NCI-H526 (cell line): ENCODE measurements at regions not wholly inside any gene's neighbourhood (a gene's known extent, or its start where the extent isn't known, plus 50 kb on each side); places are given as distances from the start of the nearest gene placed in this dataset.

Experiments
- DNase-seq, 2 experiments: peaks; one replicate each; lab custom pipeline; 2025; lab: John Stamatoyannopoulos, UW

DNA sequence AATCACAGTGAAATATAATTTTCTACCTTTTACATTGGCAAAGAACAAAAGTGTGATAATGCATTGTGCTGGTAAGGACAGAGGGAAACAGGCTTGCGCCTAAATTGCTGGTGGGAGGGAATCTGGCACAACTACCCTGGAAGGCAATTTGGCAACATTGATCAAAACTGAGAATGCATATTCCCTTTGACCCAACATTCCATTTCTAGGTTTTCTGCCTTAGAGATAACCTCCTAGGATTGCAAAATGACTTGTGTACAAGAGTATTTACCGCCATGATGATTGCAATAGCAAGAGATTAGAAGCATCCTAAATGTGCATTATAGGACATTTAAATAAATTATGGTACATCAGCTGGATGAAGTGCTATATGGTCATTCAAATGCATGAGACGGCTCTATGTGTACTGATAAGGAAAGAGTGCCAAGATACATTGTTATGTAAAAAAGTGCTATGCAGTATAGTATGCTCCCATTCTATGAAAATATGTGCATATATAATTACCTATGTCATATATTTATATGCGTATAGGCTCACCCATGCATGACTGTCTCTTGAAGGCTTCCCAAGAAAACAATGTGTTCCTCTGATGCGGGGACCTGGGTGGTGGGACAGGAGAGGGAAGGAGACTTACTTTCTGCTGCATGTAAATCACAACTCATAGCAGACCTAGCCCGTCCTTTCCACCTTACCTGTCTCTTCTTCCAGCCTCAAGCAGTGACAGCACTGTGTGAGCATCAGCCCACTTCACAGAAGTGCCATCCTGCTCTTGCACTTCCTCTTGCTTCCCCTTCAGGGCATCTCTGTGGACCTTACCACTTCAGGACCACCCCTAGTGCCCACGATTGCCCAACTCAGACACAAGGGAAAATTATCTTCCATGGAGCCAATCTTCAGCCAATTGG lies 249.9 kb upstream of the TLE3 start:
- peak in 1 of 2 experiments; percentile 43 for DNase-seq

DNA sequence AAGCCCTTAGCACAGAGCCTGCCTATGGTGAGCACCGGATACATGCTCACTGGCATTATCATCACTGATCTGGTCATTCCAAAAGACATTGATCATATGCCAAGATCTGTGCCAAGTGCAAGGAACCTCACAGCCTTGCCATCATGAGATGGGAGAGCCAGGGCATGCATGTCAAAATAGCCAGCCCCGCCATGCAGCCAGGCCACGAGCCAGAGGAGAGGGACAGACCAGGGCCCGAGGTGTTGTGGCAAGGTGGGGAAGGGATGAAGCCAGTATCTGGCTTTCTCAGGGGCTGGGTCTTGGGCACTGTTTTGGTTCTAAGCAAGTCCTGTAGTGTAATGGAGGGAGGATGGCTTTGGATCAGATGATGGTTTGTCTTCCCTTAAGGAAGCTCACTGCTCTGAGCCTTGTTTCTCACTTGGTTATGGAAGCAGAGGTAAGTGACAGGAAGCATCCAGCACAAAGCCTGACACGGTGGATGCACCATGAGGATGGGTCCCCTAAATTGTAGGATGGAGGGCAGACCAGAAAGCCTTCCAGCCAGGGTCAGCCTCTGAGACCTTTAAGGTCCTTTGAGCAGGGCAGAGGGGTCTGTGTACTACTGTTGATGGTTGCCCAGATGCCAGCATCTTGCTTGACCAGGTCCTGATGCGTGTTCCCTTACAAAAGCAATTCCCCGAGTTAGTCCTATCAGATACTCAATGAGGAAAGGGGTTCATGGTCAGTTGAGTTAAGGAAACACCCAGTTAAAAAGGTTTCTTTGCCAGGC lies 247.7 kb upstream of the TLE3 start:
- no peak for DNase-seq

DNA sequence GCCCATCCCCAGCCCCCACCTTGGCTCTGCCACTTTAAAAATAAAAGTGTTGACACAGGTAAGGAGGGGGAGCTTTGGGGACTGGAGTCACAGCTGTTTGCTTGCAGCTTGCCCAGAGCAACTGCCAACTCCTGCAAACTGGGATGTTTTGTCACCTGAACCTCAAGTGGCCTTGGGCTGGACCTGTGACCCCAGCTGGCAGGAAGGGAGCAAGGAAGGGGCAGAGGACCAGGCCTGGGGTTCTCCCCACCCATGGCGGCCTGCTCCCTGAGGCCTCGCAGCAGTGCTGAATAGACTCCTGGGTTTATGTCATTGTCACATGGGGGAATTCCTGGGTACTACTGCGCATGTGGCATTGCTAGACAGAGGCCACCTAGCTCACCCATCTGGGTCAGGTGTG lies 246.9 kb upstream of the TLE3 start:
- peak in 1 of 2 experiments; percentile 70 for DNase-seq

DNA sequence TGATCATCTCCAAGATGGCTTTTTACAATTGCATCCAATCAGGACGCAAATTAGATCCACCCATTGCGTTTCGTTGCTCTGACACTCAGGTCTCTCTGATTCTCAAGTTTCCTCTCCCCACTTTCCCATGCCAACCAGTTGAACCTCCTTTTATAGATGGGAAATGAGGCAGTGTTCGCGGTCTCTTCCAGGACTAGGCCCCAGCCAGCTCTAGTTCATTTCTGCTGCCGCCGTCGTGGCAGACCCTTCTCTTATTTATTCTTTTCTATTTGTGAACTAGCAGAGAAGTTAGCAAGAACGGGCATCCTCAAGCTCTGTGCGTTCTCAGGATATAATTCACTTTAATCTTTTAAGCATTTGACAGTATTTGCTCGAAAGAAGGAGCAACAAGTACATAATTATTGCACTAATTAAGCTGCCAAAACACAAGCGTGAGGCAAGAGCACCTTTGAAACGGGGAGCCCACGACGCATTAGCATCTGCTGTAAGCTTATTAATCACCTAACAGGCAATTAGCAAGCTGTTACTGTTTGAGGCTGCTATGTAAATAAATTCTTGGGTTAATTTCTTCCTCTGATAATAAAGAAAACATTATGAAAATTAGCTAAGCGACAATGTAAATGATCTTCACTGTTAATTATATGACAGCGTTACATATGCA lies 246.4 kb upstream of the TLE3 start:
- DNase-seq, result peak in 1 of 2 experiments; percentile 30

DNA sequence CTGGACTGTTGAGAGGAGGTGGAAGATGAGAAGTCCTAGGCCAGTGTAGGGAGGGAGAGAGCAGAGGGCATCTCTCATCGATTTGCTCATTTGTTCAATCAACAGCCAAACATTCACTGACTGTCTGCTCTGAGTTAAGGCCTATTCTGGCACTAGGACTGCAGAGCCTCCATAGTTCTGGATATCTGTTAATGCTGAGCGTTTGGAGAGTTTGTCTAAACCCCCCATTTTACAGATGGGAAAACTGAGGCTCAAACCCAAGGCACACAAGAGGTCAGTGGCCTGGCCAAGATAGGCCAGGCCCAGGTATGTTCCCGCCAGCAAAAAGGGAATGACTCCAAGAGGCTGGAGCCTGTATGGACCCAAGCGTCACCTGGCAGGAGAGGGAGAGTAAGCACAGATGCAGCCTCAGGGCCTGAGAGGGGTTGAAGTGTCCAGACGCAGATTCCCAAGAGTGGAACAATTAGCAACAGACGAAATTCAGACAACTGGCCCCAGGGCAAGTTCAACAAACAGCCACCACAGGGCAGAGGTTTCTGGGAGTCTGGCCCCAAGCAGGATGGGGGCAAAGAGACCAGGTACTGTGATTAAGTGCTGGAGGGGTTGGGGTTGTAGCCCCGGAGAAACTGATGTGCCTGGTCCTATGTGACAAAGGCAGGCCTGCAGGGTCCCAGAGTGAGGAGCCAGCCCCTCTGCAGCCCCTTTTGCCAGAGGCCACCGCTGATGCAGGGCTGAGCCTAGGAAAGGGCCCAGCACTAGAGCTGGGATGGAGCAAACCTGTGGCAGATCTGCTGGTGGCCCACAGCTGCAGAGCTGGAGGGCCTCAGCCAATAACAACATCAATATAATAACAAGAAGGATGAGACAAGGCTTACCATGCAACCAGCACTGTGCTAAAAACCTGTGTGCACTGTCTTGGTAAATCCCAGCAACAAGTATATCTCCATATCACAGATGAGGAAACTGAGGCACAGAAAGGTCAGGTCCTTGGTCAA lies 245.1 kb upstream of the TLE3 start:
- DNase-seq, result no peak

DNA sequence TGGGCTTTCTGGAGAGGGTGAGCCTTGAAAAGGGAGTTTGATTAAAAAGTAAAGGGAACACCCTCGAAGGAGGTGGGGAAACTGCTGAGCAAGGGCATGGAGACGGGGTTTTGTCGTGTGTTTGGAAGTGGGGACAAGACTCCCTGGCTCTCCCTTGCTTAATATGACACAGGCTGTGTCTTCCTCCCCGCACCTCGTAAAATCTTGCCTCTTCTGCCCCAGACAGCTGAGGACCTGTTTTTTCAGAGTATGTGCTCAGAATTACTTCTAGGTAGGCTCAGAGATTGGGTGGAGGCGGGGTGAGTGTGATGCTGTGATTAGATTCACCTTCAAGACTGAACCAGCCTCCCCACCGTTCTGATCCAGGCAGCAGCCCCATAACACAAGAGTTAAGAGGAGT lies 244.4 kb upstream of the TLE3 start:
- no peak for DNase-seq

DNA sequence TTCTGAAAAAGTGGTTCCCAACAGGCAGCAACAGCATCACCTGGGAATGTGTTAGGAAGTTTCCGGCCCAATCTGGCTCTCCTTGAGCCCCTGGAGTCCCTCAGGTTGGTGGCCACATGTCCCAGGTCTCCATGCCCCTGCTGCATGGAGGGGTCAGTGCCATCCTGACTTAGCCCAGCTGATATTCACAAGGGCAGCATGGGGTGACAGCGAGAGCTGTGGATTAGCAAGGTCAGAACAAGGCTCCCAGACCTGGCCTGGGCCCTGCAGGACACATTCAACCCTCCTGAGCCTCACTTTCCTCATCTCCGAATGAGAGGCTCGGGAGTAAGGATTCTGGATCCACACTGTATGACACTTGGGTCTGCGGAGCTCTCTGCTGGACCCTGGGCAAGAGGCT lies 243.8 kb upstream of the TLE3 start:
- DNase-seq, result no peak

DNA sequence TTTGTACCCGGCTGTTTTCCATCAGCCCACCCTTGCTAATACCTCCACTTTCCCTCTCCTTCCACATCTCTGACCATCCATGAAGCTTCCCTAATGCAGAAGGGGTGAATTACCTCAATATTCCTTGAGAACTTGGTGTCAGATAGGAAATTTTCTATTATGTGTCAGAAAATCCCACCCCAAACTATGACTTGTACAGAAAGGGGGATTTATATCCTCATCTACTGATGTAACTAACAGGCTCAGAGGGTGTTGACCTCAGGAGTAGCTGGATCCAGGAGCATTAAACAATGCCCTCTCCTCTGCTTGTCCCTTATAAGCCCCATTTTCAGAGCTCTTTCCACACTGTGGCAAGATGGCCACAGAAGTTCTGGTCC lies 242.8 kb upstream of the TLE3 start:
- DNase-seq, result no peak

DNA sequence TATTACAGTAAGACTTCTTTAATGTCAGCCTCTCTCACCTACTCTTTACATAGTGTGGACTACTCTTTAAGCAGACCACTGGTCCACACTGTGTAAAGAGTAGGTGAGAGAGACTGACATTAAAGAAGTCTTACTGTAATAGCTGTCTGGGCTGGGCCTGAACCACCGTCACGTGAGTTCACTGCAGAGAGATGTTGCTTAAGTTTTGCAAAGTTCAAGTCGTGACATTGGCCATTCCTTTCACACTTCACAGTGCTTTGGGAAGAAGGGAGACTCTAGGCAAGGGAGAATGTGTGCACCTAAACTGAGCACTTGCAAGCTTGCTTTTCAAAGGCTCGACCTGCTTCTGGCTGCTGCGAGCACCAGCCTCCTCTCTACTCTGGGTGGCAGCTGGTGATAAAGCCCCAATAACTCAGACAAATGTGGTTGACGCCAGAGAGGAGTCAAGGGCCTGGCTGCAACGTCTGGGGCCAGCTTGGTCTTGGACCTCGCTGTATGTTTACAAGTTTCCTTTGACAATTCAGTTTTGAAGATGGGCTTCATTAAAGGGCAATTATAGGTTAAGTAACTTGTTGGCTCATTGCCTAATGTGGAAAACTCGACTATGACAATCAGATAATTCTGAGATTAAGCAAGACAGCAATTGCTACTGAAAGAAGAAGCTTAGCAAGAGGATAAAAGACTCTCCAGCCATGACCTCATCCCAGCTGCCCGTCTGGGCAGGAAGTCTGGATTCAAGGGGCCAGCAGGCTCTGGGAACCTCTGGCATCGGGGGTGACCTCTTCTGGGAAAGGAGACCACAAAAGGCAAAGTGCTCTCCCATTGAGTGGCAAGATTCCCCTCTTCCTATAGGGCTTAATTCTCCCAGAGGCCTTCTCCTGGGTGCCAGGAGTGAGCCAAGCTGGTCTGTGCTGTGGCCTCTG lies 242.1 kb upstream of the TLE3 start:
- no peak for DNase-seq

DNA sequence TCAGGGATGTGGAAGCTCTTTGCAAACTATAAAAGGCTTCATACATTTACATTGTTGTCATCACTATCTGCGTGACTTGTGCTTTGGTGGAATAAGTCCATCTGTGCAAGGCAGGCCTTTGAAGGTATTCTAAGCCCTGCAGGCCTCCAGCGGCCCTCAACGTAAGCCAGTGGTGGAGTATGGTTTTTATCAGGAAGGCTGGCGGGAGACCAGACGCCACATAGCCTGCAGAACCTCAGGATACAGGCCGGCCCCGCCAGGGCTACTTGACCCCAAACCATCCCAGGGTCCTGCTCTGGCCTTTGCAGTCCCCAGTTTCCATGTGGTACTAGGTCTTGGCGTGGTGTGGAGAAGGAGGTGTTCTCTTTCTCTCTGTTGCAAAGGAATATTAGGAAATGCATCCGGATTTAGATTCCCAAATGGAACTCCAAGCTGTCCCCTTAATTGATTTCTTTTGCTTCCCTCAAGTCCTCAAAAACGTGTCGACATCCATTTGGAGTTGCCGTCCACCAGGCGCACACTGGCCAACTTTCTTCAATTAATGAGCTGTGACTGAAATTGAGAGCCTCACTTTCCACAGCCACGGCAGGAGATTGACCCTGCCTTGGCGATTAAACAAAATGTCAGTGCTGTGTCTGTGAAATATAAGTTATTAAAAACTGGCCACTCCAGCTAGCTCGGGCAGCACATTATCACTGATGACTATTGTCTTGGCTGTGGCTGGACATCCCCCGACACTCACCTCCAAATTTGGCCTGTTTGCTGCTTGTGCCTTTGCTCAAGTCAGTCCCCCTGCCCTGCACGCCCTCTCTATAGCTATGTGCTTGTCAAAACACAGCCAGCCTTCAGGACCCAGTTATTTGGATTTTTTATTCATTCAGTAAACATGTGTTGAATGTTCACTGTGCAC lies 239.8 kb upstream of the TLE3 start:
- no peak for DNase-seq

DNA sequence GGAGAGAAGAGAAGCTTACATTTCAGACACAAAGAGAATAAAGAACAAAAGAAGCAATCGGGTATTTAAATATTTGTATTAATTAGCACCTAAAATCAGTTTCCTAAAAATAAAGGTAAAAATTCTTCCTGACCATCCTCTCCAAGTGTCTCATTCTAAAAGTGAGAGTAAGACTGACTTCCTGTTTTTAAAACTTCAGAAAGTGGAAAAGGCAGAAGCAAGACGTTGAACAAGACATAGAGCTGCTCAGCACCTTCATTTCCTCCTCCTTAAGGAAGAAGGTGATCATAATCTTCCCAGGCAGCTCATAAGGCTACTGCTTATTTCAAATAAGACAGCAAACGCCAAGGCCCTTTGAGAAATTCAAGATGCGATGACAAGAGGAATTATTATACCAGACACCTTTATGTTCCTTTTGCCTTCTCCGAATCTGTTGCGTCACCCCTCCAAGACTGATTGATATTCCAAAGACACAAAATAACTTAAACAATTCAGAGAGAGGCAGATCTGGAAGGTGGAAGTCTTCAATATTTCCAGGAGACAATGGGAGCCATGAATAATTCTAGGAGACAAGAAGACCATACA lies 238.8 kb upstream of the TLE3 start:
- no peak for DNase-seq

DNA sequence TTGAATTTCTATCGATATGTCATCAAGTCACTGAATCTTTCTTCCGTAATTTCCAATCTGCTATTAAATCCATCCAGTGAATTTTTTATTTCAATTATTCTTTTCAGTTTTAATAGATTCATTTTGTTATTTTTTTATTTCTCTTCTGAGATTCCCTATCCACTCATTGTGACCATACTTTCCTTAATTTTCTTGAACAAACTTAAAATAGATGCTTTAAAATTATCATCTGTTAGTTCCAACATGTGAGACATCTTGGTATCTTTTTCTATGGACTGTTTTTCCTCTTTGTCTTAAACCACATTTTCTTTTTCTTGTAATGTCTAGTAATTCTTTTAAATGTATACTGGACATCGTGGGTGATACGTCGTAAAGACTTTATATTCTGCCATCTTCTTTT lies 236.6 kb upstream of the TLE3 start:
- no peak for DNase-seq

DNA sequence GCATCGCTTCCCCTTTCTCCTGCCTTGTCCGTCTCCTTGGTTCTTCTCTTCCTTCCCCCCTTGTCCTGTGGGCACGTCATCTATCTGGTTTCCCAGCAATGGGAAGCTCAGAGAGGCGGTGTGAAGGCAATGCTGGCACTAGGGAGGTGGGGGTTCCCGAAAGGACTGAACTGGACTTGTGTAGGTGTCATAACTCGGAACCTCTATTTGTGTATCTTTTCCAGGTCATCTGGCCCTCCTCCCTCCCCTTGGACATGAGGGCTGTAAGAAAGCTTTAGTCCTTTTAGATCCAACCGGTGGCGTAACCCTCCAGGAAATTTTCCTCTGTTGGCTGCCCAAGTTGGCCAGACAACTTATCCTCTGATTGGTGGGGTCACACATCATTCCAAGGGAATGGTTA lies 231.5 kb upstream of the TLE3 start:
- DNase-seq, result no peak

DNA sequence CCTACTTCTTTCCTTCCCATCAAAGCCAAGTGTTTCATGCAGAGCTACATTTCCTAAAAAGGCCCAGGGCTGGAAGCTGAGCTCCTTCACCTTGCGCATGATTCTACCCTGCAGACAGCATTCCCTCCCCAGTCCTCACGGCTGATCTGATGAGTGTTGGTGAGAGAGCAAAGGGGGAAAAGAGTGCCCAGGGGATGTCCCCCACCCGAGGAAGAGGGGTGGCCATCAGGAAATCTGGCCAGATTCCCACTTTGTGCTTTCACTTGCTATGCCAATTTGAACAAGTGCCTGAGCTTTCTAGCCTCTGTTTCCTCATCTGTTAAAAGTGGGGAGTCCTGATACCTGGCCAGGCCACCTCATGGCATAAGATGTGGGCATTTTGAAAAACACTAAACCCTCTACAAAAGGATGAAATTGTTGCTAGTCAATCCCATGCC lies 231.0 kb upstream of the TLE3 start:
- DNase-seq, result no peak

DNA sequence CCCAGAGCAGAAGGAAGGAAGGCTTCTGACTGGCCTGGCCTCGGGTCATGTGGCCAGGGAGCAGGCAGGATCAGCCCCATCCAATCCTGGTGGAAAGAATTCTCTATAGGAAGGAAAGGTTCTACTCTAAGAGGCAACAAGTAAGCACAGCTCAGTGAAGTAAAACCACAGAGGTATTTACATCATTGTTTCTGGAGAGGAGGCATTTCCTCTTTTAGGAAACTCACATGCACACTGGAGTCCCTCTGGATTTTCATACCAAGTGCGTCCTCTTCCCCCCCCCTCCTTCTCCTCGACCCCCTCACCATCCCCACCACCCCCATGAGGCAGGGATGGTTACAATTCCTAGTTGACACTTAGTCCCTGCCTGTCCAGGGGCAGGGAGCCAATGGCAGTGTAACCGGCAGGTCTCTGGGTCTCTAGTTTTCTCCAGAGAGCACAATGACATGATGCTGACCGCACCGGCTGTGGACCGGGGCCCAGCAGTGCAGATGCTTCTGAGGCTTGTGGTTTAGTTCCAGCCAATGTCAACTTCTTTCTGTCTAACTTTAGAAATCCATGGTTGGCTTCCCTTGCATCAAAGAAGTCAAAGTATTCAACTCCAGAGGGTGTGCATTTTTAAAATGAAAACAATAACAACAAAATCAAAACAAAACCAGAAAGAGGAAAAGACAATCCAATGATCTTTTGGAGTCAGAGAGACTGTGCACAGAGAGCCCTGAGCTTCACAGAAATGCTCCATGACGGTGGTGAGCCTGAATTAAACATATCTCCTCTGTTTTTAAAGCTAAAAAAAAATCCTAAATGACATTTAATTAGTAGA lies 230.3 kb upstream of the TLE3 start:
- no peak for DNase-seq

DNA sequence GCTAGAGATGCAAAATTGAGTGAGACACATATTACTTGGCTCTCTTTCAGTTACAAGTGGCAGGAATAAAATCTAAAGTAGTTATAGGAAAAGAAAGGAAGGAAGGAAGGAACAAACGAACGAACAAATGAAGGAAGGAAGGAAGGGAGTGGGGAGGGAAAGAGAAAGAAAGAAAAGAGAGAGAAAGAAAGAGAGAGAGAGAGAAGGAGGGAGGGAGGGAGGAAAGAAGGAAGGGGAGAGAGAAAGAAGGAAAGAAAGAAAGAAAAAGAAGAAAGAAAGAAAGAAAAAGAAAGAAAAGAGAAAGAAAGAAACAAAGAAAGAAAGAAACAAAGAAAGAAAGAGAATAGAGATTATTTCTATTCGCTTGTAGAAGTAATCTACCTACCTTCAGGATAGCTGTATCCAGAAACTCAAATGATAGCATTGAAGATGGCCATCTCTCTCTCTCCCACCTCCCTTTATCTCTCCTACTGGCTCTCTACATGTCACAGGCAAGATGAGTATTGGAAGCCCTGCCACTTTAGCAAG lies 229.7 kb upstream of the TLE3 start:
- no peak for DNase-seq
